ENCODE measurements at regions not wholly inside any gene's neighbourhood (a gene's known extent, or its start where the extent isn't known, plus 50 kb on each side); places are given as distances from the start of the nearest gene placed in this dataset.

- TF ChIP-seq CTCF (conservative IDR thresholded peaks at IDR 0.05) (no peak), ZFX (IDR thresholded peaks at IDR 0.05) (no peak)
- H3K27ac ChIP-seq = no peak overlapping the region
These were observed 146.9 kb upstream of the MYLIP start for GRCh38 chr6:15981956-15982355.

GRCh38 chr6:15980801-15981200, 148.1 kb upstream of the MYLIP start:
- no peak for TF ChIP-seq ZFX (IDR thresholded peaks at IDR 0.05)
- no peak for TF ChIP-seq CTCF (conservative IDR thresholded peaks at IDR 0.05)

DNA sequence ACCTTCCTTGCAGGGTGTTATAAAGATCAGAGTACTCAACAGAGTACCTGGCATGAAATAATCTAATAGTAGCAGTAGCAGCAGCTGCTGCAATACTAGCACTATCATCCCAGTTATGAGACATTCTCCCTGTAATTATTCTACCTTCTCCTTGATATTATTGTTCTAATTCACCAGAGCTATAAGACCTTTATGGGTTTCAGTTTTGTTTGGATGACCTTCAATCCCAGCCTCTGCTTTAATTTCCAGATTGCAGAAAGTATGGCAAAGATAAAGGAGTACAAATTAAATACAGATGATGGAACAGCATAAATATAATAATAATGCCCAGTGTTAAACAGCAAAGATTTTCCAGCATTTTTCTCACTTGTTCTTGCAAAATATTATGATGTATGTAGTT, 150.5 kb upstream of the MYLIP start:
- TF ChIP-seq CTCF (conservative IDR thresholded peaks at IDR 0.05) = no peak
- TF ChIP-seq ZFX (IDR thresholded peaks at IDR 0.05) = no peak
- H3K27ac ChIP-seq = no peak overlapping the region

More at GRCh38 chr6:15980801-15981200, 148.1 kb upstream of the MYLIP start:
- H3K27ac ChIP-seq = no peak overlapping the region

GRCh38 chr6:15977050-15977449, 151.8 kb upstream of the MYLIP start:
- H3K27ac ChIP-seq = no peak overlapping the region
- TF ChIP-seq ZFX (IDR thresholded peaks at IDR 0.05) = no peak
- no peak for TF ChIP-seq CTCF (conservative IDR thresholded peaks at IDR 0.05)

DNA sequence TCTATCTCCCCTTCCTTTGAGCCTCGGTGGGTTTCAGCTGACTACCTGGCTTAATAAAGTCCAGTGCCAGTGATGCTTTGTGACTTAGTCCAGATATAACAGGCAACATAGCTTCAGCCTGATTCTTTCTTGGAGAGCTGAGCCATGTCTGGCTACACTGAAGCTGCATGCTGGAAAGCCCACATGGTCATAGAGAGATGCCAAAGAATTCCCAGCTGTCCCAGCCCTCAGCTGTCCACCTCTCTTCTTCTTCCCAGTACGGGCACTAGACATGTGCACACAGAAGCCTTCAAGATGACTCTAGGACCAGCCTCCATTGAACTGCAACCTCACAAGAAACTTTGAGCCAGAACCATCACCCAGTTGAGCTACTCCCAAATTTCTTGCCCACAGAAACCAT, 154.1 kb upstream of the MYLIP start:
- no peak for TF ChIP-seq ZFX (IDR thresholded peaks at IDR 0.05)
- no peak for TF ChIP-seq CTCF (conservative IDR thresholded peaks at IDR 0.05)
- H3K27ac ChIP-seq = no peak overlapping the region

DNA sequence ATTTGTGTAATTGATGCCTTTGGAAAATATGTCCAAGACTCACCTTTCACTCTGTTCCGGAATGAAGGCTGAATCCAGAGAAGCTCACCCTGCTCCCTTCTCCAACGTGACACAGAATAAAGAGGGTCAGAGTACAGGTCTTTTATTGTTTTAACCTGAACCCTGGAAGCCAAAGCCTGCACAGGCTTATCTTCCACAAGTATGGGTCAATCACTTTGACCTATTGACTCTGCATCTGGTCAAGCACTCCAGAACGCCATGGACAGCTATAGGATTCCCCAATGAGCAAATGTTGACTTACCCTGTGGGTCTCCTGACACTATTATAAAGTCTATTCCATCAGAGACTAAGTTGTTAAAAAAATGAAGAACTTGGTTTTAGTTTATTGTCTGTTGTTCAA, 158.4 kb upstream of the MYLIP start:
- H3K27ac ChIP-seq = no peak overlapping the region
- TF ChIP-seq CTCF (conservative IDR thresholded peaks at IDR 0.05) (no peak), ZFX (IDR thresholded peaks at IDR 0.05) (no peak)

DNA sequence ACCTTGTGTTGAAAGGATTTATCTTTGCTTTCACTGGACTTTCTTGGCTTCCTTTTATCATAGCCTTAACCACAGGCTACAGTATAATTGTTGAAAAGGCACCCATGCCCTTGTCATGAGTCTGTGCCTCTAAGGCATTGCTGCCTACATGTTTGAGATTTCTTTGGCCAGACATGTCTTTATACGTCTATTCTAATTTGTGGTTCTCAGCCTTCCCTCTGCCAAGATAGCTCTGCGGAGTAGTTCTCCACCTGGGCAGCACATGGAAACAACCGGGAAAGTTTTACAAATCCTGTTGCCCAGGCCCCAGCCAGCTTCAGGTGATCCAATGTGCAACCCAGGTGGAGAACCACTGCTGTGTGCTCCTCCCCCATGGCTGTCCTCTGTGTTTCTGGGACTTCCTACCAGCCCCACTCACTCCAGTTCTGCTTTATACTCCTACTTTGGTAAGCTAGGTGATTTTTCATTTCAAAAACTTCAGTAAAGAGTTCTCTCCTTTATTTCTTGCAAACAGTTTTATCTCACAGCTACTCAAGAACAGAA, 159.6 kb upstream of the MYLIP start:
- TF ChIP-seq ZFX (IDR thresholded peaks at IDR 0.05) = no peak
- TF ChIP-seq CTCF (conservative IDR thresholded peaks at IDR 0.05) = no peak
- no peak overlapping the region for H3K27ac ChIP-seq
